ENCODE measurements at regions not wholly inside any gene's neighbourhood (a gene's known extent, or its start where the extent isn't known, plus 50 kb on each side); places are given as distances from the start of the nearest gene placed in this dataset.

DNA sequence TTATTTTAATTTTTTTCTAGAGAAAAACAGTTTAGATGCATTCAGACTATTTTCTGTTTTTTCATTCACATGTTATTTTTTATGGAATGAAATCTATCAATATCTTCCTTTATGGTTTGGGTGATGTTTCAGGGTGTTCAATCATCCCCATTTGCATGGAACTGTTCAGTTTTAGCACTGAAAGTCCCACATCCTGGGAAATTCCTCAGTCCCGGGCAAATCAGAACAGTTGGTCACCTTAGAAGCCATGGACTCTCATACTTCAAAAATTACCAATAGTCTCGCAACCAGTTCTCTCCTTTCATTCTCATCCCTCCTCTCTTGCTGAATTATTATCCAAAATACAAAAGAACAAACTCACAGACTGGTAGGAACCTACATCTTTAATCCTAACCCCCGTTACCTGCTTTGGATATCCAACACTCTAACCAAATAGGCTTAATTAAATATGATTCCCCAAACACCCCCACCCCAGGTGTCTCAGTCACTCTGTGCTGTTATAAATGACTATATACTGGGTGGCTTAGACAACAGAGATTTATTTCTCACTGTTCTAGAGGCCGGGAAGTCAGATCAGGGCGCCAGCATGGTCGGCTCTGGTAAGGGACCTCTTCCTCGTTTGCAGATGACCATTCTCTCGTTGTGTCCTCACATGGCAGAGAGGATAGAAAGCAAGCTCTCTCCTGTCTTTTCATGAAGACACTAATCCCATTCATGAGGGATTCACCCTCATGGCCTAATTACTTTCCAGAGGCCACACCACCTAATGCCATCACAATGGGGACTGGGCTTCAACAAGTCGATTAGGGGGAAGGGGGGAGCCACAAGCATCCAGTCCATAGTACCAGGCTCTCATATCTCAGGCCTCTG lies 57.7 kb upstream of the SLC1A4 start (continued):
- TF ChIP-seq, protein P1, sequence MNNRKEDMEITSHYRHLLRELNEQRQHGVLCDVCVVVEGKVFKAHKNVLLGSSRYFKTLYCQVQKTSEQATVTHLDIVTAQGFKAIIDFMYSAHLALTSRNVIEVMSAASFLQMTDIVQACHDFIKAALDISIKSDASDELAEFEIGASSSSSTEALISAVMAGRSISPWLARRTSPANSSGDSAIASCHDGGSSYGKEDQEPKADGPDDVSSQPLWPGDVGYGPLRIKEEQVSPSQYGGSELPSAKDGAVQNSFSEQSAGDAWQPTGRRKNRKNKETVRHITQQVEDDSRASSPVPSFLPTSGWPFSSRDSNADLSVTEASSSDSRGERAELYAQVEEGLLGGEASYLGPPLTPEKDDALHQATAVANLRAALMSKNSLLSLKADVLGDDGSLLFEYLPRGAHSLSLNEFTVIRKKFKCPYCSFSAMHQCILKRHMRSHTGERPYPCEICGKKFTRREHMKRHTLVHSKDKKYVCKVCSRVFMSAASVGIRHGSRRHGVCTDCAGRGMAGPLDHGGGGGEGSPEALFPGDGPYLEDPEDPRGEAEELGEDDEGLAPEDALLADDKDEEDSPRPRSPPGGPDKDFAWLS (CRISPR knock-in tag; IDR thresholded peaks at IDR 0.05; ENCODE audit: borderline replicate concordance), result no peak
- TF ChIP-seq ZNF510 (CRISPR knock-in tag; IDR thresholded peaks at IDR 0.05; ENCODE audit: low read depth) (no peak), ZNF562 (CRISPR knock-in tag; IDR thresholded peaks at IDR 0.05; ENCODE audit: borderline replicate concordance) (no peak), TAF15 (IDR thresholded peaks at IDR 0.05; ENCODE audit: low read depth, low read length, poor library complexity, severe bottlenecking) (no peak), RFXAP (CRISPR knock-in tag; IDR thresholded peaks at IDR 0.05; ENCODE audit: borderline replicate concordance) (no peak)

DNA sequence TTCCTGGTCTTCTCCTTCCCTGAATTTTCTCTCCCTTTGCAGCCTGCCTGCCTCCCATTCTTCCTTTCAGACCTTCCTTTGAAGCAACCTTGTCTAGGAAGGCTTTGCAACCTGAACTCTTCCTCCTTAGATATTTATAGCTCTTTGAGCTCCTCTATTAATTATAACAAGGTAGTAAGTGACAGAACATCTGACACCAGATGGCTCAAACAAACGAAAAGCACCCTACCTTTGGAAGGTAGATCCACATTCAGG lies 57.2 kb upstream of the SLC1A4 start:
- ChIA-PET POLR2A (no interaction called here), CTCF (ENCODE audit: low intra/inter-chr PET ratio, low total read pairs) (no interaction called here)
- FAIRE-seq, result no peak
- Histone ChIP-seq H3K9ac (ENCODE audit: insufficient read depth, low read depth, low read length) (no peak overlapping the region), H2AFZ (ENCODE audit: low read length) (no peak overlapping the region), H3K4me2 (ENCODE audit: low read depth, low read length) (no peak overlapping the region), H3K79me2 (ENCODE audit: insufficient read depth, low read length) (no peaks in the 10 kb centered on the region), H3K4me3 (replicated peaks in 1 of 3; ENCODE audit: insufficient read depth in 1 of 3, low read depth in 2 of 3, low read length in 3 of 3) (no peak overlapping the region), H4K20me1 (ENCODE audit: insufficient read depth, low read length) (no peaks in the 10 kb centered on the region), H3K4me1 (ENCODE audit: insufficient read depth, low read length) (peaks cover under 1% of the 10 kb centered on the region; the same call in 1 of the 2 replicates), H3K27me3 (ENCODE audit: control insufficient read depth in 1 of 2, insufficient read depth in 2 of 2, low read length in 2 of 2) (peaks cover 0 to 26% of the 10 kb centered on the region in 2 experiments; a peak in 3 of 5 replicates), H3K27ac (ENCODE audit: extremely low read length, insufficient read depth, low read length) (no peak overlapping the region), H3K9me3 (ENCODE audit: low read length) (no peaks in the 10 kb centered on the region), H3K36me3 (replicated peaks in 1 of 2; ENCODE audit: control insufficient read depth in 1 of 2, insufficient read depth in 2 of 2, low read length in 2 of 2) (no peaks in the 10 kb centered on the region)
- BruUV-seq (replicated peaks), result no TSS peak
- in situ Hi-C loops (cut with HindIII; ENCODE audit: extremely low pct_ligation_motif_present, low pct_unique_long_range_greater_than_20kb) (no loop called here), intact Hi-C loops (cut with micrococcal nuclease; ENCODE audit: unreplicated experiment) (no loop called here)
- DNase-seq (ENCODE audit: low spot score), result no peak
- ATAC-seq, result no peak
- 0% methylated on average over 1 of the region's 1 CpG for WGBS (ENCODE audit: low lambda C conversion rate)
- no peak for TF ChIP-seq ZNF12 (CRISPR knock-in tag; IDR thresholded peaks at IDR 0.05)
- no peak for TF ChIP-seq NFE2 (CRISPR knock-in tag; IDR thresholded peaks at IDR 0.05)
- no peak for TF ChIP-seq ZBTB21 (CRISPR knock-in tag; IDR thresholded peaks at IDR 0.05)
- no peak for TF ChIP-seq ZNF367 (CRISPR knock-in tag; IDR thresholded peaks at IDR 0.05; ENCODE audit: borderline replicate concordance)
- TF ChIP-seq, protein P2, sequence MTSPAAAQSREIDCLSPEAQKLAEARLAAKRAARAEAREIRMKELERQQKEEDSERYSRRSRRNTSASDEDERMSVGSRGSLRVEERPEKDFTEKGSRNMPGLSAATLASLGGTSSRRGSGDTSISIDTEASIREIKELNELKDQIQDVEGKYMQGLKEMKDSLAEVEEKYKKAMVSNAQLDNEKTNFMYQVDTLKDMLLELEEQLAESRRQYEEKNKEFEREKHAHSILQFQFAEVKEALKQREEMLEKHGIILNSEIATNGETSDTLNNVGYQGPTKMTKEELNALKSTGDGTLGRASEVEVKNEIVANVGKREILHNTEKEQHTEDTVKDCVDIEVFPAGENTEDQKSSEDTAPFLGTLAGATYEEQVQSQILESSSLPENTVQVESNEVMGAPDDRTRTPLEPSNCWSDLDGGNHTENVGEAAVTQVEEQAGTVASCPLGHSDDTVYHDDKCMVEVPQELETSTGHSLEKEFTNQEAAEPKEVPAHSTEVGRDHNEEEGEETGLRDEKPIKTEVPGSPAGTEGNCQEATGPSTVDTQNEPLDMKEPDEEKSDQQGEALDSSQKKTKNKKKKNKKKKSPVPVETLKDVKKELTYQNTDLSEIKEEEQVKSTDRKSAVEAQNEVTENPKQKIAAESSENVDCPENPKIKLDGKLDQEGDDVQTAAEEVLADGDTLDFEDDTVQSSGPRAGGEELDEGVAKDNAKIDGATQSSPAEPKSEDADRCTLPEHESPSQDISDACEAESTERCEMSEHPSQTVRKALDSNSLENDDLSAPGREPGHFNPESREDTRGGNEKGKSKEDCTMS (CRISPR knock-in tag; conservative IDR thresholded peaks at IDR 0.05), result no peak
- no peak for TF ChIP-seq PAF1 (CRISPR knock-in tag; IDR thresholded peaks at IDR 0.05)
- TF ChIP-seq ISX (CRISPR knock-in tag; conservative IDR thresholded peaks at IDR 0.05), result no peak
- TF ChIP-seq ZNF382 (CRISPR knock-in tag; IDR thresholded peaks at IDR 0.05; ENCODE audit: borderline replicate concordance), result no peak
- TF ChIP-seq, protein P3, sequence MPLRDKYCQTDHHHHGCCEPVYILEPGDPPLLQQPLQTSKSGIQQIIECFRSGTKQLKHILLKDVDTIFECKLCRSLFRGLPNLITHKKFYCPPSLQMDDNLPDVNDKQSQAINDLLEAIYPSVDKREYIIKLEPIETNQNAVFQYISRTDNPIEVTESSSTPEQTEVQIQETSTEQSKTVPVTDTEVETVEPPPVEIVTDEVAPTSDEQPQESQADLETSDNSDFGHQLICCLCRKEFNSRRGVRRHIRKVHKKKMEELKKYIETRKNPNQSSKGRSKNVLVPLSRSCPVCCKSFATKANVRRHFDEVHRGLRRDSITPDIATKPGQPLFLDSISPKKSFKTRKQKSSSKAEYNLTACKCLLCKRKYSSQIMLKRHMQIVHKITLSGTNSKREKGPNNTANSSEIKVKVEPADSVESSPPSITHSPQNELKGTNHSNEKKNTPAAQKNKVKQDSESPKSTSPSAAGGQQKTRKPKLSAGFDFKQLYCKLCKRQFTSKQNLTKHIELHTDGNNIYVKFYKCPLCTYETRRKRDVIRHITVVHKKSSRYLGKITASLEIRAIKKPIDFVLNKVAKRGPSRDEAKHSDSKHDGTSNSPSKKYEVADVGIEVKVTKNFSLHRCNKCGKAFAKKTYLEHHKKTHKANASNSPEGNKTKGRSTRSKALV (CRISPR knock-in tag; IDR thresholded peaks at IDR 0.05), result no peak

All from HepG2 (cell line).